ENCODE measurements at regions not wholly inside any gene's neighbourhood (a gene's known extent, or its start where the extent isn't known, plus 50 kb on each side); places are given as distances from the start of the nearest gene placed in this dataset.

DNA sequence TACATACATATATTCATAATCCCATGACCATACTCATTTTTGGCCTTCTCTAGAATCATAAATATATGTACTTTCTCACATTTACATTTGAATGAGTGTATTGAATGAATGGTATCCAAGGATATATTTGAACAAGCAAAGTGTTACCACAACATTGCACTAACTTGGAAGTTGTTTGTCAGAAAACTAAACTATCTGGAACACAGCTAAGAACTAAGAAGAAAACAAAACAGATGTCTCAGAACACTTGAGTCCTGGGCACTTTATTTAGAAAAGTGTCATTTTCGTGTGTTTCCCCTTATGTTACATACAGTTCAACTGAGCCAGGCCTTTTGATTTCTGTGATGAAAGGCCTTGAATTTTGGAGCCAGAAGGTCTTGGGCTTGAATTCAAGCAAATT is 466.7 kb upstream of the FAT1 start:
- no peak for TF ChIP-seq EP300 (IDR thresholded peaks at IDR 0.05)
- TF ChIP-seq, protein P1, sequence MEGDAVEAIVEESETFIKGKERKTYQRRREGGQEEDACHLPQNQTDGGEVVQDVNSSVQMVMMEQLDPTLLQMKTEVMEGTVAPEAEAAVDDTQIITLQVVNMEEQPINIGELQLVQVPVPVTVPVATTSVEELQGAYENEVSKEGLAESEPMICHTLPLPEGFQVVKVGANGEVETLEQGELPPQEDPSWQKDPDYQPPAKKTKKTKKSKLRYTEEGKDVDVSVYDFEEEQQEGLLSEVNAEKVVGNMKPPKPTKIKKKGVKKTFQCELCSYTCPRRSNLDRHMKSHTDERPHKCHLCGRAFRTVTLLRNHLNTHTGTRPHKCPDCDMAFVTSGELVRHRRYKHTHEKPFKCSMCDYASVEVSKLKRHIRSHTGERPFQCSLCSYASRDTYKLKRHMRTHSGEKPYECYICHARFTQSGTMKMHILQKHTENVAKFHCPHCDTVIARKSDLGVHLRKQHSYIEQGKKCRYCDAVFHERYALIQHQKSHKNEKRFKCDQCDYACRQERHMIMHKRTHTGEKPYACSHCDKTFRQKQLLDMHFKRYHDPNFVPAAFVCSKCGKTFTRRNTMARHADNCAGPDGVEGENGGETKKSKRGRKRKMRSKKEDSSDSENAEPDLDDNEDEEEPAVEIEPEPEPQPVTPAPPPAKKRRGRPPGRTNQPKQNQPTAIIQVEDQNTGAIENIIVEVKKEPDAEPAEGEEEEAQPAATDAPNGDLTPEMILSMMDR (IDR thresholded peaks at IDR 0.05): no peak
- TF ChIP-seq POLR2AphosphoS5 (IDR thresholded peaks at IDR 0.05): no peak
- no peak for TF ChIP-seq POLR2A (IDR thresholded peaks at IDR 0.05)
- Histone ChIP-seq H3K27me3 (no peaks in the 10 kb centered on the region), H3K4me1 (no peaks in the 10 kb centered on the region), H3K36me3 (no peaks in the 10 kb centered on the region), H3K27ac (no peak overlapping the region), H3K9me3 (no peaks in the 10 kb centered on the region), H3K4me3 (no peak overlapping the region)
- WGBS, 2 donors (ENCODE audit: low coverage in 1 of 2): 0 to 47% methylated on average over 1 of the region's 1 CpG
- ATAC-seq: no peak

DNA sequence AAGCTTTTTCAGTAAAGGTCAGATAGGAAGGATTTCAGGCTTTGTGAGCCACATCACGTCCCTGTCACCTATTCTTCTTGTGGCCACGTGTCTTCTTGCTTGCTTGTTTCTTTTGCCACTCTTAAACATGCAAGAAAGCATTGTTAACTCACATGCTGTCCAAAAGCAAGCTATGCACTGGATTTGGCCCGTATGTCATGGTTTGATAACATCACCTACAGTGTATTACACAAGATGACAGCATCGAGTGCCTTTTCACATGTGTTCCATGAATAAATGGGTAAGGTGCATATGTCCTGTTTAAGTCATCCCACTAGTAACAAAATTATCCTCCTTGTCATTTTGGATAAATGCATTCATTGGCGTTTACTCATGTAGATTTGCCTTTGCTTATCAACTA is 468.0 kb upstream of the FAT1 start:
- Histone ChIP-seq H3K4me1 (no peaks in the 10 kb centered on the region), H3K27me3 (no peaks in the 10 kb centered on the region), H3K9me3 (no peaks in the 10 kb centered on the region), H3K36me3 (no peaks in the 10 kb centered on the region), H3K4me3 (no peak overlapping the region), H3K27ac (no peak overlapping the region)
- WGBS, 2 donors (ENCODE audit: low coverage in 1 of 2): 88 to 94% methylated on average over 4 to 5 of the region's 5 CpGs
- no peak for ATAC-seq
- TF ChIP-seq POLR2AphosphoS5 (IDR thresholded peaks at IDR 0.05): no peak
- TF ChIP-seq EP300 (IDR thresholded peaks at IDR 0.05): no peak
- TF ChIP-seq, protein P1 (IDR thresholded peaks at IDR 0.05): no peak
- TF ChIP-seq POLR2A (IDR thresholded peaks at IDR 0.05): no peak

DNA sequence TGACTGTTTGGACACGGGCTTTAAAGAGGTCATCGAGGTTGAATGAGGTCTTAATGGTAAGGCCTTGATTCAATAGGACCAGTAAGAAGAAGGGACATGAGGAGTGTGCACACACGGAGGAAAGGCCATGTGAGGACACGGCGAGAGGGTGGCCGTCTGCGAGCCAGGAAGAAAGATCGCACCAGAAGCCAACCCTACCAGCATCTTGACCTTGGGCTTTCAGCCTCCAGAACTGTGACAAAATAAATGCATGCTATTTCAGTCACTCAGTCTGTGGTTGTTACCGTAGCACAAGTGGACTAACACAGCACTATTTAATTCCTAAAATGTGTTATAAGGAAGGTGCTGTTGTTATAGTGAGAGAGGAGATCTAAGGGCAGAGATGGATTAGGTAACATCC is 468.6 kb upstream of the FAT1 start:
- Histone ChIP-seq H3K9me3 (no peaks in the 10 kb centered on the region), H3K27ac (no peak overlapping the region), H3K27me3 (no peaks in the 10 kb centered on the region), H3K4me3 (no peak overlapping the region), H3K4me1 (no peaks in the 10 kb centered on the region), H3K36me3 (no peaks in the 10 kb centered on the region)
- no peak for TF ChIP-seq POLR2A (IDR thresholded peaks at IDR 0.05)
- no peak for TF ChIP-seq EP300 (IDR thresholded peaks at IDR 0.05)
- TF ChIP-seq POLR2AphosphoS5 (IDR thresholded peaks at IDR 0.05): no peak
- TF ChIP-seq, protein P1 (IDR thresholded peaks at IDR 0.05): no peak
- 92% methylated on average over 7 to 8 of the region's 9 CpGs for WGBS, 2 donors (ENCODE audit: low coverage in 1 of 2)
- no peak for ATAC-seq

DNA sequence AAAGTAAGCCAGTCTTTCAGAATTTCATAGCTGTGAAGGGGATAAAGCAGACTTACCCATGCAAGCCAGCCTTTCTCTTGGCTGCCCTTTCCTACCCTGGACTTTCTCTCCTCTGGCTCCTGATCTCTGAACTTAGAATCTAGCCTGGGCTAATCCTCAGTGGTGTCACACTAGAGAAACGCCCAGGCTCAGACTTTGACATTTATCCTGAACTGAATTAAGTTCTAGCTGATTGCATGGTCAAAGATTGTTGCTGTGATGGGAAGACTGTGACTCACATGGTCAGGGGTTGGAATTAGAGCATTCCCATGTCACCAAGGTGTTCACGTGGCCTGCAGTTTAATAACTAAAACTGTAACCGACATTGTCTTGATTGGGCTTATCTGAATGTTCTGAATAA is 469.5 kb upstream of the FAT1 start:
- H3K4me3 ChIP-seq: no peak overlapping the region
- no peak overlapping the region for H3K27ac ChIP-seq
- ATAC-seq: no peak
- H3K36me3 ChIP-seq: no peaks in the 10 kb centered on the region
- TF ChIP-seq POLR2AphosphoS5 (IDR thresholded peaks at IDR 0.05): no peak
- TF ChIP-seq, protein P1 (IDR thresholded peaks at IDR 0.05): no peak
- TF ChIP-seq POLR2A (IDR thresholded peaks at IDR 0.05): no peak
- no peak for TF ChIP-seq EP300 (IDR thresholded peaks at IDR 0.05)
- H3K27me3 ChIP-seq: no peaks in the 10 kb centered on the region
- no peaks in the 10 kb centered on the region for H3K9me3 ChIP-seq
- 33 to 100% methylated on average over 1 of the region's 3 CpGs for WGBS, 2 donors (ENCODE audit: low coverage in 1 of 2)
- no peaks in the 10 kb centered on the region for H3K4me1 ChIP-seq

DNA sequence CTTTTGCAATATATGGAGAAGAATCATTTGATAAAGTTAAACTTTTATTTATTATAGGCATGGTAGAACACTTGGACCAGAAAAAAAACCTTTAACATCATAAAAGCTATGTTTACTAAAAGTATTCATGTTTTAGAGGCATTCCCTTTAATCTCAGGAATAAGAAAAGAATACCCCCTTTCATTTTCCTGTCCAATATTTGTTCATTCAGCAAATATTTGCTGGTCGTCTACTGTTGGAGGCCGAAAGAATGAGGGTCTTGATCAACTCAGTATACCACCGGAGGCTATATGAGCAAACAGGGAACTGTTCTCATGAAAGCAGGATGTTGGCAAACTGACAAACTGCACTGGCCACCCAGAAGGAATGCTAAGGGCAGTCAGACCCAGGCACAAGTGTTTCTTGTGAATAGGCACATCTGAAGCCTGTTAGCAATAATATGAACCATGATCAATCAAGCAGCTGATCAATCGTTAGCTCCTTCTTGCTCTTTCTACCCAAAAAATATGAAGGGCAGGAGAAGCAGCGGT is 480.8 kb upstream of the FAT1 start:
- no peaks in the 10 kb centered on the region for H3K27me3 ChIP-seq
- peaks cover 0 to 15% (median 0%) of the 10 kb centered on the region in 3 donors for H3K9me3 ChIP-seq
- H3K4me3 ChIP-seq: no peak overlapping the region
- ATAC-seq: no peak
- 53 to 87% methylated on average over 2 to 5 of the region's 5 CpGs for WGBS, 2 donors (ENCODE audit: low coverage in 1 of 2)
- H3K36me3 ChIP-seq: no peaks in the 10 kb centered on the region
- TF ChIP-seq POLR2AphosphoS5 (IDR thresholded peaks at IDR 0.05) (no peak), POLR2A (IDR thresholded peaks at IDR 0.05) (no peak), EP300 (IDR thresholded peaks at IDR 0.05) (no peak)
- TF ChIP-seq, protein P1 (IDR thresholded peaks at IDR 0.05): no peak
- H3K4me1 ChIP-seq: no peaks in the 10 kb centered on the region
- no peak overlapping the region for H3K27ac ChIP-seq

Measured in gastroesophageal sphincter (tissue), 4 donors.